ENCODE measurements at regions not wholly inside any gene's neighbourhood (a gene's known extent, or its start where the extent isn't known, plus 50 kb on each side); places are given as distances from the start of the nearest gene placed in this dataset.
A peak's percentile ranks its signal among the peaks of the same experiment; 100 is the strongest.

GRCh38 chr6:43909474-43910148 lies 139.6 kb downstream of the VEGFA start:
- no peak overlapping the region for H3K27ac ChIP-seq (replicated peaks; ENCODE audit: low read length)
- DNase-seq (ENCODE audit: low spot score), result no peak
- no peak overlapping the region for H2AK5ac ChIP-seq (ENCODE audit: low read depth, low read length)
- H3K27me3 ChIP-seq (ENCODE audit: control insufficient read depth in 3 of 3, insufficient read depth in 3 of 3, low read depth in 1 of 3, low read length in 3 of 3), result peaks cover 0 to 30% (median 0%) of the 10 kb centered on the region in 3 experiments
- no peak overlapping the region for H3K4ac ChIP-seq (ENCODE audit: low read length)
- no peak overlapping the region for H3K4me2 ChIP-seq (ENCODE audit: insufficient read depth, low read length, poor library complexity, severe bottlenecking)
- H2BK5ac ChIP-seq (ENCODE audit: low read length), result no peak overlapping the region
- H4K91ac ChIP-seq (ENCODE audit: low read depth, low read length, poor library complexity), result no peak overlapping the region
- no peaks in the 10 kb centered on the region for H3K79me1 ChIP-seq (ENCODE audit: low read depth, low read length)
- H3K9me3 ChIP-seq (replicated peaks in 1 of 2; ENCODE audit: control insufficient read depth in 2 of 2, insufficient read depth in 1 of 2, low read depth in 1 of 2, low read length in 2 of 2), result no peaks in the 10 kb centered on the region
- H2BK12ac ChIP-seq (ENCODE audit: low read length), result no peak overlapping the region
- no peak overlapping the region for H4K8ac ChIP-seq (ENCODE audit: low read depth, low read length)
- H3K23ac ChIP-seq (ENCODE audit: low read depth, low read length, poor library complexity), result peak overlapping the region; percentile 90
- H3K4me3 ChIP-seq (ENCODE audit: low read length in 2 of 2), result no peak overlapping the region
- peaks cover 4 to 12% of the 10 kb centered on the region in 2 donors for H3K4me1 ChIP-seq (ENCODE audit: control insufficient read depth in 2 of 2, insufficient read depth in 1 of 2, low read depth in 1 of 2, low read length in 2 of 2)
- H2BK120ac ChIP-seq (ENCODE audit: low read depth, low read length), result no peak overlapping the region
- H3K9ac ChIP-seq (ENCODE audit: low read depth, low read length, poor library complexity), result no peak overlapping the region
- H3K36me3 ChIP-seq (replicated peaks in 1 of 2; ENCODE audit: control insufficient read depth in 2 of 2, insufficient read depth in 2 of 2, low read length in 2 of 2), result no peaks in the 10 kb centered on the region
- H2BK15ac ChIP-seq (ENCODE audit: low read length), result no peak overlapping the region
- WGBS, 2 donors (ENCODE audit: extremely low coverage in 2 of 2, insufficient read length in 2 of 2, insufficient replicate concordance in 1 of 2), result no CpG with 5 or more reads among the region's 7 CpGs
- no peak overlapping the region for H2AFZ ChIP-seq (ENCODE audit: low read length)
- no peak overlapping the region for H3K14ac ChIP-seq (ENCODE audit: low read length)
- H3K18ac ChIP-seq (ENCODE audit: low read length), result peak overlapping the region; percentile 68

GRCh38 chr6:43907789-43908472 lies 137.9 kb downstream of the VEGFA start:
- DNase-seq (ENCODE audit: low spot score), result no peak
- Histone ChIP-seq H3K14ac (ENCODE audit: low read length) (no peak overlapping the region), H3K4ac (ENCODE audit: low read length) (no peak overlapping the region), H3K9me3 (replicated peaks in 1 of 2; ENCODE audit: control insufficient read depth in 2 of 2, insufficient read depth in 1 of 2, low read depth in 1 of 2, low read length in 2 of 2) (no peaks in the 10 kb centered on the region), H3K27ac (replicated peaks; ENCODE audit: low read length) (no peak overlapping the region), H2BK120ac (ENCODE audit: low read depth, low read length) (no peak overlapping the region), H3K36me3 (replicated peaks in 1 of 2; ENCODE audit: control insufficient read depth in 2 of 2, insufficient read depth in 2 of 2, low read length in 2 of 2) (no peaks in the 10 kb centered on the region), H2BK12ac (ENCODE audit: low read length) (no peak overlapping the region), H2BK5ac (ENCODE audit: low read length) (no peak overlapping the region), H3K4me2 (ENCODE audit: insufficient read depth, low read length, poor library complexity, severe bottlenecking) (no peak overlapping the region), H3K4me1 (ENCODE audit: control insufficient read depth in 2 of 2, insufficient read depth in 1 of 2, low read depth in 1 of 2, low read length in 2 of 2) (peaks cover 4 to 9% of the 10 kb centered on the region in 2 donors), H4K91ac (ENCODE audit: low read depth, low read length, poor library complexity) (no peak overlapping the region), H2AK5ac (ENCODE audit: low read depth, low read length) (peak overlapping the region; percentile 31), H4K8ac (ENCODE audit: low read depth, low read length) (no peak overlapping the region), H3K9ac (ENCODE audit: low read depth, low read length, poor library complexity) (no peak overlapping the region), H3K4me3 (ENCODE audit: low read length in 2 of 2) (no peak overlapping the region), H3K23ac (ENCODE audit: low read depth, low read length, poor library complexity) (no peak overlapping the region), H2BK15ac (ENCODE audit: low read length) (no peak overlapping the region), H3K79me1 (ENCODE audit: low read depth, low read length) (no peaks in the 10 kb centered on the region), H3K18ac (ENCODE audit: low read length) (no peak overlapping the region), H3K27me3 (ENCODE audit: control insufficient read depth in 3 of 3, insufficient read depth in 3 of 3, low read depth in 1 of 3, low read length in 3 of 3) (peaks cover 0 to 19% (median 0%) of the 10 kb centered on the region in 3 experiments), H2AFZ (ENCODE audit: low read length) (no peak overlapping the region)
- WGBS, 2 donors (ENCODE audit: extremely low coverage in 2 of 2, insufficient read length in 2 of 2, insufficient replicate concordance in 1 of 2), result no CpG with 5 or more reads among the region's 4 CpGs

GRCh38 chr6:43907312-43907711 lies 137.3 kb downstream of the VEGFA start:
- no peak overlapping the region for H3K4me3 ChIP-seq (ENCODE audit: low read length in 2 of 2)
- no peak overlapping the region for H2AFZ ChIP-seq (ENCODE audit: low read length)
- H3K9ac ChIP-seq (ENCODE audit: low read depth, low read length, poor library complexity), result no peak overlapping the region
- H3K4me2 ChIP-seq (ENCODE audit: insufficient read depth, low read length, poor library complexity, severe bottlenecking), result no peak overlapping the region
- H3K27me3 ChIP-seq (ENCODE audit: control insufficient read depth in 3 of 3, insufficient read depth in 3 of 3, low read depth in 1 of 3, low read length in 3 of 3), result peaks cover 0 to 24% (median 0%) of the 10 kb centered on the region in 3 experiments
- H3K4me1 ChIP-seq (ENCODE audit: control insufficient read depth in 2 of 2, insufficient read depth in 1 of 2, low read depth in 1 of 2, low read length in 2 of 2), result peaks cover 4 to 9% of the 10 kb centered on the region in 2 donors
- no peaks in the 10 kb centered on the region for H3K79me1 ChIP-seq (ENCODE audit: low read depth, low read length)
- DNase-seq (ENCODE audit: low spot score), result no peak
- no peak overlapping the region for H2BK5ac ChIP-seq (ENCODE audit: low read length)
- no peak overlapping the region for H3K27ac ChIP-seq (replicated peaks; ENCODE audit: low read length)
- H3K9me3 ChIP-seq (replicated peaks in 1 of 2; ENCODE audit: control insufficient read depth in 2 of 2, insufficient read depth in 1 of 2, low read depth in 1 of 2, low read length in 2 of 2), result no peaks in the 10 kb centered on the region
- H3K4ac ChIP-seq (ENCODE audit: low read length), result no peak overlapping the region
- H3K23ac ChIP-seq (ENCODE audit: low read depth, low read length, poor library complexity), result no peak overlapping the region
- no peak overlapping the region for H2BK12ac ChIP-seq (ENCODE audit: low read length)
- no peak overlapping the region for H3K14ac ChIP-seq (ENCODE audit: low read length)
- no peak overlapping the region for H3K18ac ChIP-seq (ENCODE audit: low read length)
- no peak overlapping the region for H2BK15ac ChIP-seq (ENCODE audit: low read length)
- H4K8ac ChIP-seq (ENCODE audit: low read depth, low read length), result no peak overlapping the region
- peak overlapping the region; percentile 21 for H2AK5ac ChIP-seq (ENCODE audit: low read depth, low read length)
- no peak overlapping the region for H4K91ac ChIP-seq (ENCODE audit: low read depth, low read length, poor library complexity)
- H2BK120ac ChIP-seq (ENCODE audit: low read depth, low read length), result no peak overlapping the region
- no CpG with 5 or more reads among the region's 2 CpGs for WGBS, 2 donors (ENCODE audit: extremely low coverage in 2 of 2, insufficient read length in 2 of 2, insufficient replicate concordance in 1 of 2)
- H3K36me3 ChIP-seq (replicated peaks in 1 of 2; ENCODE audit: control insufficient read depth in 2 of 2, insufficient read depth in 2 of 2, low read length in 2 of 2), result no peaks in the 10 kb centered on the region

GRCh38 chr6:43904311-43905123 lies 134.5 kb downstream of the VEGFA start:
- no peak overlapping the region for H4K91ac ChIP-seq (ENCODE audit: low read depth, low read length, poor library complexity)
- H3K4me2 ChIP-seq (ENCODE audit: insufficient read depth, low read length, poor library complexity, severe bottlenecking), result no peak overlapping the region
- no peak overlapping the region for H2BK5ac ChIP-seq (ENCODE audit: low read length)
- DNase-seq (ENCODE audit: low spot score), result no peak
- H3K27ac ChIP-seq (replicated peaks; ENCODE audit: low read length), result no peak overlapping the region
- H3K18ac ChIP-seq (ENCODE audit: low read length), result no peak overlapping the region
- no peak overlapping the region for H2BK15ac ChIP-seq (ENCODE audit: low read length)
- no peak overlapping the region for H3K4me3 ChIP-seq (ENCODE audit: low read length in 2 of 2)
- no CpG with 5 or more reads among the region's 6 CpGs for WGBS, 2 donors (ENCODE audit: extremely low coverage in 2 of 2, insufficient read length in 2 of 2, insufficient replicate concordance in 1 of 2)
- no peak overlapping the region for H4K8ac ChIP-seq (ENCODE audit: low read depth, low read length)
- no peaks in the 10 kb centered on the region for H3K79me1 ChIP-seq (ENCODE audit: low read depth, low read length)
- no peaks in the 10 kb centered on the region for H3K36me3 ChIP-seq (replicated peaks in 1 of 2; ENCODE audit: control insufficient read depth in 2 of 2, insufficient read depth in 2 of 2, low read length in 2 of 2)
- no peaks in the 10 kb centered on the region for H3K4me1 ChIP-seq (ENCODE audit: control insufficient read depth in 2 of 2, insufficient read depth in 1 of 2, low read depth in 1 of 2, low read length in 2 of 2)
- no peak overlapping the region for H3K23ac ChIP-seq (ENCODE audit: low read depth, low read length, poor library complexity)
- H2AFZ ChIP-seq (ENCODE audit: low read length), result no peak overlapping the region
- H3K9me3 ChIP-seq (replicated peaks in 1 of 2; ENCODE audit: control insufficient read depth in 2 of 2, insufficient read depth in 1 of 2, low read depth in 1 of 2, low read length in 2 of 2), result no peaks in the 10 kb centered on the region
- no peak overlapping the region for H2BK120ac ChIP-seq (ENCODE audit: low read depth, low read length)
- peaks cover 0 to 27% (median 0%) of the 10 kb centered on the region in 3 experiments for H3K27me3 ChIP-seq (ENCODE audit: control insufficient read depth in 3 of 3, insufficient read depth in 3 of 3, low read depth in 1 of 3, low read length in 3 of 3)
- H3K4ac ChIP-seq (ENCODE audit: low read length), result no peak overlapping the region
- H3K14ac ChIP-seq (ENCODE audit: low read length), result no peak overlapping the region
- H2BK12ac ChIP-seq (ENCODE audit: low read length), result no peak overlapping the region
- H3K9ac ChIP-seq (ENCODE audit: low read depth, low read length, poor library complexity), result no peak overlapping the region
- no peak overlapping the region for H2AK5ac ChIP-seq (ENCODE audit: low read depth, low read length)

All from neuronal stem cell (in vitro differentiated cells).